NT2/D1 (cell line): ENCODE measurements at regions not wholly inside any gene's neighbourhood (a gene's known extent, or its start where the extent isn't known, plus 50 kb on each side); places are given as distances from the start of the nearest gene placed in this dataset.

Source experiments
- SUZ12 ChIP-seq: IDR thresholded peaks from 2 replicates; pipeline ENCODE4 v1.6.1; 2011; ENCODE audit not compliant: insufficient read length, insufficient read depth; ENCODE audit errors: extremely low read depth
- YY1 ChIP-seq: IDR thresholded peaks from 2 replicates; pipeline ENCODE4 v1.6.1; 2011; ENCODE audit not compliant: insufficient read length, insufficient read depth
- ZNF274 ChIP-seq: IDR thresholded peaks from 2 replicates; pipeline ENCODE4 v1.6.1; 2011; ENCODE audit warnings: mild to moderate bottlenecking, low read depth, low read length

- no peak for TF ChIP-seq ZNF274
- TF ChIP-seq YY1: no peak
- no peak for TF ChIP-seq SUZ12
These were observed 77.7 kb upstream of the SLC22A23 start for GRCh38 chr6:3534599-3534998.
